ENCODE measurements at regions not wholly inside any gene's neighbourhood (a gene's known extent, or its start where the extent isn't known, plus 50 kb on each side); places are given as distances from the start of the nearest gene placed in this dataset.

GRCh38 chr12:126210026-126210425 is 1144.8 kb downstream of the AACS start:
- no peak overlapping the region for H3K4me3 ChIP-seq (ENCODE audit: low read length)
- DNase-seq (ENCODE audit: low read depth), result no peak
- TF ChIP-seq, protein P1, sequence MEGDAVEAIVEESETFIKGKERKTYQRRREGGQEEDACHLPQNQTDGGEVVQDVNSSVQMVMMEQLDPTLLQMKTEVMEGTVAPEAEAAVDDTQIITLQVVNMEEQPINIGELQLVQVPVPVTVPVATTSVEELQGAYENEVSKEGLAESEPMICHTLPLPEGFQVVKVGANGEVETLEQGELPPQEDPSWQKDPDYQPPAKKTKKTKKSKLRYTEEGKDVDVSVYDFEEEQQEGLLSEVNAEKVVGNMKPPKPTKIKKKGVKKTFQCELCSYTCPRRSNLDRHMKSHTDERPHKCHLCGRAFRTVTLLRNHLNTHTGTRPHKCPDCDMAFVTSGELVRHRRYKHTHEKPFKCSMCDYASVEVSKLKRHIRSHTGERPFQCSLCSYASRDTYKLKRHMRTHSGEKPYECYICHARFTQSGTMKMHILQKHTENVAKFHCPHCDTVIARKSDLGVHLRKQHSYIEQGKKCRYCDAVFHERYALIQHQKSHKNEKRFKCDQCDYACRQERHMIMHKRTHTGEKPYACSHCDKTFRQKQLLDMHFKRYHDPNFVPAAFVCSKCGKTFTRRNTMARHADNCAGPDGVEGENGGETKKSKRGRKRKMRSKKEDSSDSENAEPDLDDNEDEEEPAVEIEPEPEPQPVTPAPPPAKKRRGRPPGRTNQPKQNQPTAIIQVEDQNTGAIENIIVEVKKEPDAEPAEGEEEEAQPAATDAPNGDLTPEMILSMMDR (conservative IDR thresholded peaks at IDR 0.05; ENCODE audit: low read length), result no peak

DNA sequence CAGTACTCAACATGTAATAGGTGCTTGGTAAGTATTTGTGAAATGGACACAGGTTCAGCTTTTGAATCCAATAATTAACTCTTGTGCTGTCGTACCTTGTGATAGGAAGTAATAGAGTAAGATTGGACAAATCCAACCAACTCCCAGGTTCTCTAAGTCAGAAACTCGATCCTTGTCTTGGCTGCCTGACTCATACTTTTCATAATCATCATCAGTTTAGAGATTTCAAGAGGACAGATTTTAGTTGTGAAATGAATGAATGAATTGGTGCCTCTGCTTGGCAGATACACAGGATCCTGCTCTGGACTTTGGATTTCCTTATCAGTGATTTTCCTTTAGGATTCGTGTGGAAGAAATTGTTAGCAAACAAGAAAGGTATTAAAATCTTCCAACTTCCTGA is 1145.2 kb downstream of the AACS start:
- H3K4me3 ChIP-seq (ENCODE audit: low read length), result no peak overlapping the region
- TF ChIP-seq, protein P1 (conservative IDR thresholded peaks at IDR 0.05; ENCODE audit: low read length), result no peak
- no peak for DNase-seq (ENCODE audit: low read depth)

GRCh38 chr12:126212824-126213223 is 1147.6 kb downstream of the AACS start:
- no peak for DNase-seq (ENCODE audit: low read depth)
- H3K4me3 ChIP-seq (ENCODE audit: low read length), result no peak overlapping the region
- TF ChIP-seq, protein P1 (conservative IDR thresholded peaks at IDR 0.05; ENCODE audit: low read length), result no peak

- no peak for DNase-seq (ENCODE audit: low read depth)
- no peak overlapping the region for H3K4me3 ChIP-seq (ENCODE audit: low read length)
- TF ChIP-seq, protein P1 (conservative IDR thresholded peaks at IDR 0.05; ENCODE audit: low read length), result no peak
Observed at GRCh38 chr12:126218697-126219096, 1153.5 kb downstream of the AACS start.

- no peak for DNase-seq (ENCODE audit: low read depth)
- TF ChIP-seq, protein P1 (conservative IDR thresholded peaks at IDR 0.05; ENCODE audit: low read length), result no peak
- no peak overlapping the region for H3K4me3 ChIP-seq (ENCODE audit: low read length)
Observed at GRCh38 chr12:126219139-126219538, 1153.9 kb downstream of the AACS start.

GRCh38 chr12:126219654-126220279 is 1154.5 kb downstream of the AACS start:
- no peak overlapping the region for H3K4me3 ChIP-seq (ENCODE audit: low read length)
- DNase-seq (ENCODE audit: low read depth), result no peak
- TF ChIP-seq, protein P1 (conservative IDR thresholded peaks at IDR 0.05; ENCODE audit: low read length), result no peak

DNA sequence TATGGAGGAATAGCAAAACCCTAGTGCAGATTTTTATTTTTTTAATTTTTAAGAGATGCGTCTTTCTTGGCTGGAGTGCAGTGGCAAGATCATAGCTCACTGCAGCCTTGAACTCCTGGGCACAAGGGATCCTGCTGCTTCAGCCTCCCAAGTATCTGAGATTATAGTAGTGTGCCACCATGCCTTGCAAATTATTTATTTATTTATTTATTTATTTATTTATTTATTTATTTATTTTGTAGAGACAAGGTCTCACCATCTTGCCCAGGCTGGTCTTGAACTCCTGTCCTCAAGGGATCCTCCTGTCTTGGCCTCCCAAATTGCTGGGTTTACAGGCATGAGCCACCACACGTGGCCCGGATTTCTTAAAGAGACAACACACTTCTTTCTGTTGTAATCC is 1158.8 kb downstream of the AACS start:
- no peak for DNase-seq (ENCODE audit: low read depth)
- TF ChIP-seq, protein P1 (conservative IDR thresholded peaks at IDR 0.05; ENCODE audit: low read length), result no peak
- no peak overlapping the region for H3K4me3 ChIP-seq (ENCODE audit: low read length)

Data from AG10803 (cell line).